WTC11 (cell line): ENCODE measurements at regions not wholly inside any gene's neighbourhood (a gene's known extent, or its start where the extent isn't known, plus 50 kb on each side); places are given as distances from the start of the nearest gene placed in this dataset.

Experiments
- ATF1 ChIP-seq: sonication (generic); formaldehyde crosslinking; IDR thresholded peaks from 2 replicates; pipeline ENCODE4 v1.8.1; 2023; ENCODE audit warnings: mild to moderate bottlenecking, moderate library complexity, missing genetic modification reagents
- CREM ChIP-seq: sonication (generic); formaldehyde crosslinking; IDR thresholded peaks from 2 replicates; pipeline ENCODE4 v1.8.1; 2022; ENCODE audit warnings: mild to moderate bottlenecking, missing genetic modification reagents, moderate library complexity
- CTCF ChIP-seq: fragments of 200-600 bp; IDR thresholded peaks from 2 replicates; pipeline ENCODE4 v1.8.0; 2022; ENCODE audit warnings: antibody characterized with exemption
- GABPB1 ChIP-seq: sonication (generic); formaldehyde crosslinking; IDR thresholded peaks from 2 replicates; pipeline ENCODE4 v1.8.1; 2023; ENCODE audit warnings: mild to moderate bottlenecking, missing genetic modification reagents
- KAT7 ChIP-seq: sonication (generic); formaldehyde crosslinking; IDR thresholded peaks from 2 replicates; pipeline ENCODE4 v1.8.1; 2023; ENCODE audit warnings: missing genetic modification reagents, mild to moderate bottlenecking, borderline replicate concordance
- MXD4 ChIP-seq: fragments of 250-450 bp; sonication (Bioruptor Pico); IDR thresholded peaks from 2 replicates; pipeline ENCODE4 v1.8.0; 2021; ENCODE audit warnings: mild to moderate bottlenecking, moderate library complexity, borderline replicate concordance
- NFYB ChIP-seq: sonication (generic); formaldehyde crosslinking; conservative IDR thresholded peaks from 2 replicates; pipeline ENCODE4 v1.8.0; 2022; ENCODE audit warnings: low read depth, missing genetic modification reagents
- PRDM15 ChIP-seq: sonication (generic); formaldehyde crosslinking; IDR thresholded peaks from 2 replicates; pipeline ENCODE4 v1.8.0; 2022; ENCODE audit warnings: missing genetic modification reagents
- SMAD4 ChIP-seq: sonication (generic); formaldehyde crosslinking; IDR thresholded peaks from 2 replicates; pipeline ENCODE4 v1.8.0; 2022; ENCODE audit warnings: mild to moderate bottlenecking, missing genetic modification reagents
- USF1 ChIP-seq: sonication (generic); formaldehyde crosslinking; IDR thresholded peaks from 2 replicates; pipeline ENCODE4 v1.8.0; 2022; ENCODE audit warnings: mild to moderate bottlenecking, missing genetic modification reagents
- USF2 ChIP-seq: sonication (generic); formaldehyde crosslinking; IDR thresholded peaks from 2 replicates; pipeline ENCODE4 v1.8.1; 2023; ENCODE audit warnings: mild to moderate bottlenecking, missing genetic modification reagents, moderate library complexity
- ZNF121 ChIP-seq: sonication (generic); formaldehyde crosslinking; IDR thresholded peaks from 2 replicates; pipeline ENCODE4 v1.8.0; 2023; ENCODE audit warnings: missing genetic modification reagents
- ZNF671 ChIP-seq: fragments of 250-450 bp; sonication (Bioruptor Pico); IDR thresholded peaks from 2 replicates; pipeline ENCODE4 v1.8.0; 2021; ENCODE audit warnings: mild to moderate bottlenecking
- ZSCAN18 ChIP-seq: fragments of 250-450 bp; sonication (Bioruptor Pico); IDR thresholded peaks from 2 replicates; pipeline ENCODE4 v2.1.2; 2022; ENCODE audit warnings: mild to moderate bottlenecking, moderate library complexity

GRCh38 chr4:56245547-56246232 is 141.6 kb downstream of the AASDH start:
- no peak for TF ChIP-seq CTCF
- no peak for TF ChIP-seq USF2
- no peak for TF ChIP-seq USF1 (CRISPR knock-in tag)
- no peak for TF ChIP-seq ZNF671 (CRISPR knock-in tag)
- TF ChIP-seq CREM (CRISPR knock-in tag) = no peak
- TF ChIP-seq MXD4 (CRISPR knock-in tag) = no peak
- no peak for TF ChIP-seq ATF1 (CRISPR knock-in tag)
- TF ChIP-seq GABPB1 = no peak
- TF ChIP-seq NFYB (CRISPR knock-in tag) = no peak
- no peak for TF ChIP-seq ZSCAN18 (CRISPR knock-in tag)
- no peak for TF ChIP-seq KAT7
- TF ChIP-seq SMAD4 (CRISPR knock-in tag) = no peak
- TF ChIP-seq PRDM15 (CRISPR knock-in tag) = no peak
- no peak for TF ChIP-seq ZNF121 (CRISPR knock-in tag)
